Stomach (tissue), 4 donors: ENCODE measurements at regions not wholly inside any gene's neighbourhood (a gene's known extent, or its start where the extent isn't known, plus 50 kb on each side); places are given as distances from the start of the nearest gene placed in this dataset.

Experiments
- CTCF ChIP-seq, 7 experiments: fragments of 450-650 bp in 4 of 7; fragments of 200-600 bp in 3 of 7; sonication (generic) in 3 of 7; IDR thresholded peaks; one replicate each; pipeline ENCODE4 v1.5.1; 2016 to 2019; ENCODE audit warnings: antibody characterized with exemption in 7 of 7, control low read depth in 2 of 7, mild to moderate bottlenecking in 1 of 7
- POLR2A ChIP-seq, 4 donors: fragments of 450-650 bp; IDR thresholded peaks; one replicate each; pipeline ENCODE4 v1.6.1; 2016; ENCODE audit warnings: antibody characterized with exemption in 4 of 4, control low read depth in 2 of 4, mild to moderate bottlenecking in 1 of 4, moderate library complexity in 1 of 4

- TF ChIP-seq POLR2A (IDR thresholded peaks at IDR 0.05): no peak
- no peak for TF ChIP-seq CTCF (IDR thresholded peaks at IDR 0.05)
Measured at GRCh38 chr9:31112491-31112890, 1272.0 kb upstream of the ACO1 start.
